Spinal cord (tissue), 9 donors: ENCODE measurements at regions not wholly inside any gene's neighbourhood (a gene's known extent, or its start where the extent isn't known, plus 50 kb on each side); places are given as distances from the start of the nearest gene placed in this dataset.

Source experiments
- DNase-seq, 6 donors: peaks; one replicate each; pipeline versions ENCODE4 v3.0.0 to v3.0.0-alpha.2; 2013 to 2015; ENCODE audit warnings: low spot score in 6 of 6, low read depth in 4 of 6
- H3K27ac ChIP-seq: one replicate; pipeline ENCODE4 v1.5.1; 2013; ENCODE audit warnings: low read depth, low read length, control low read depth
- H3K27me3 ChIP-seq: one replicate; pipeline ENCODE4 v1.6.1; 2013; ENCODE audit warnings: low read length; ENCODE audit not compliant: control insufficient read depth, insufficient read depth
- H3K36me3 ChIP-seq: one replicate; pipeline ENCODE4 v1.6.1; 2013; ENCODE audit warnings: low read length; ENCODE audit not compliant: control insufficient read depth, insufficient read depth
- H3K4me1 ChIP-seq: one replicate; pipeline ENCODE4 v1.6.1; 2013; ENCODE audit warnings: low read length; ENCODE audit not compliant: control insufficient read depth, insufficient read depth
- H3K4me3 ChIP-seq: one replicate; pipeline ENCODE4 v1.5.1; 2013; ENCODE audit warnings: low read depth, low read length, control low read depth
- H3K9me3 ChIP-seq: one replicate; pipeline ENCODE4 v1.6.1; 2013; ENCODE audit warnings: low read length; ENCODE audit not compliant: control insufficient read depth, insufficient read depth
- WGBS: methylation state at CpG from one replicate; pipeline ENCODE4 v1.1.5; 2013; ENCODE audit warnings: missing lambda C conversion rate; ENCODE audit not compliant: insufficient coverage; 5-methylcytosine and 5-hydroxymethylcytosine counted together
- donor health status: healthy.

DNA sequence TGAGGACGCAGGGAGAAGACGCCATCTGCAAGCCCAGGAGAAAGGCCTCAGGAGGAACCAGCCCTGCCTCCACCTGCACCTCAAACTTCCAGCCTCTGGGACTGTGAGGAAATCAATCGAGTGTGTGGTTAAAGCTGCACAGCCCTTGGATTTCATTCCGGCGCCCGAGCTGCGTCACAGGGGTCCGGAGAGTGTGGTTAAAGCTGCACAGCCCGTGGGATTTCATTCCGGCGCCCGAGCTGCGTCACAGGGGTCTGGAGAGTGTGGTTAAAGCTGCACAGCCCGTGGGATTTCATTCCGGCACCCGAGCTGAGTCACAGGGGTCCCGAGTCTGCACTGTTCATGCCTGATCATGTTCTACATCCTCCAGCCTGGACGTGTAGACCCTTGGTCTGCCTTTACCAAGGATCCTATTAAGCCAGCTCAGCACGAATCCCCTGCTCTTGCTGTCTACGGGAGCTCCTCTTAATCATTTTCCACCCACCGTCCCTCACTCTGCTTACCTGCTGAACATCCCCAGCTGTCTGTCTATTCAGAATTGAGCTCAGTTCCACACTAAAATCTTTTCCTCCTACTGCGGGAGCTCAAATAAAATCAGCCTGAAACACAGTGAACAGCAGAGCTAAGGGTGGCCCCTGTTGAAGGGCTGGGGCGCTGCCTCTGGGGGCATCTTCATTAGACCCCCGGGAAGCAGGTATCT, 73.0 kb upstream of the OLFM1 start:
- Histone ChIP-seq H3K4me3 (no peak overlapping the region), H3K27me3 (no peaks in the 10 kb centered on the region), H3K27ac (no peak overlapping the region), H3K36me3 (no peaks in the 10 kb centered on the region), H3K9me3 (no peaks in the 10 kb centered on the region), H3K4me1 (peaks cover 11% of the 10 kb centered on the region)
- no peak for DNase-seq
- 93% methylated on average over 22 of the region's 24 CpGs for WGBS

DNA sequence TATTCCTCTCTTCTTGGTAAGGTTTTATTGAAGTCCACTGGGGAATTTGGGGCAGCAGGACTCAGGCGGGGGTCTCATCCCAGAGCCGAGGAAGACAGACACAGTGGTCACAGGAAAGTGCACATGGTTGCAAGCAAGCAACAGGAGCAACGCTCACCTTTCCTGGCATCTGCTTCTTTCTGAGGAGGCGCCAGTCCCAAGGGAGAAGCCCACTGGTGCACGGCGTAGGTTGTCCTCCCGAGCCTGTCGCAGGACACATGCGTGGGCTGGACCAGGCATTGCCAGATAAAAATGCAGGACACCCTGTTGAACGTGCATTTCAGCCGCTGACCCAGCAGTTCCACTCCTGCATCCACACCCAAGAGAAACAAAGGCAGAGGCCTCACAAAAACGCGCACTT, 72.4 kb upstream of the OLFM1 start:
- no peaks in the 10 kb centered on the region for H3K27me3 ChIP-seq
- no peaks in the 10 kb centered on the region for H3K36me3 ChIP-seq
- peaks cover 11% of the 10 kb centered on the region for H3K4me1 ChIP-seq
- H3K9me3 ChIP-seq, result no peaks in the 10 kb centered on the region
- 83% methylated on average over 13 of the region's 13 CpGs for WGBS
- no peak overlapping the region for H3K4me3 ChIP-seq
- H3K27ac ChIP-seq, result no peak overlapping the region
- no peak for DNase-seq

DNA sequence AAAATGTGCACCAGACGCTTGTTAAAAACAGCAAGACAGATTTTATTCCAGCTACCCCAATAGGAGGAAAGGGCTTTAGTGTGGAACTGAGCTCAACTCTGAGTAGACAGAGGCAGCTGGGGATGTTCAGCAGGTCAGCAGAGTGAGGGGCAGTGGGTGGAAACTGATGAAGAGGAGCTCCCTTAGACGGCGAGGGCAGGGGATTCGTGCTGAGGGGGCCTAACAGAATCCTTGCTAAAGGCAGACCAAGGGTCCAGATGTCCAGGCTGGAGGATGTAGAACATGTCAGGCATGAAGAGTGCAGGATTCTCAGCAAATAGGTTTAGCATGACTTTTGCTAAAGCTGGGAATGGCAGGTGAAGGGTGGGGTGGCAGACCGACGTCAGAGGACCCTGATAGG, 71.9 kb upstream of the OLFM1 start:
- 71% methylated on average over 5 of the region's 6 CpGs for WGBS
- no peak for DNase-seq
- Histone ChIP-seq H3K4me3 (no peak overlapping the region), H3K4me1 (peaks cover 11% of the 10 kb centered on the region), H3K36me3 (no peaks in the 10 kb centered on the region), H3K9me3 (no peaks in the 10 kb centered on the region), H3K27ac (no peak overlapping the region), H3K27me3 (no peaks in the 10 kb centered on the region)

GRCh38 chr9:135016037-135016640, 71.3 kb upstream of the OLFM1 start:
- H3K27ac ChIP-seq, result no peak overlapping the region
- WGBS, result 79% methylated on average over 8 of the region's 14 CpGs
- H3K36me3 ChIP-seq, result no peaks in the 10 kb centered on the region
- no peaks in the 10 kb centered on the region for H3K9me3 ChIP-seq
- H3K27me3 ChIP-seq, result no peaks in the 10 kb centered on the region
- peak in 1 of 6 donors; percentile 58 for DNase-seq
- no peak overlapping the region for H3K4me3 ChIP-seq
- H3K4me1 ChIP-seq, result peaks cover 11% of the 10 kb centered on the region

DNA sequence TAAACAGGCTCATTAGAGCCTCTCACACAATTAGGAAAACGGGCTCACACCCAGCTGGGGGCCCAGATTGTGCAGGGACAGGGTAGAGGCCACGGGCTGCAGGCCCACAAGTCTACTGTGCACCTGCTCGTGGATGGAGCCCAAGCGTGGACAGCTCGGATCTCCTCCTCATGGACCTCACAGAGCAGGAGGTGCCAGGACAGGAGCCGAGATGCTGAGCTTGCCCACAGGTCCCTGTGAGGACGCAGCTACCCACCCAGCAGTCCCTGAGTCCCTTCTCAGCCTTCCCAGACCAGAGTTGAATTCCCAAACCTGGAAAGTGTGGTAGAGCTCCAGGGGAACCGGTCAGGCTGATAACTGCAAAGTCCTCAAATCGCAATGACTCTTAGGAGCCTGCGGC, 70.6 kb upstream of the OLFM1 start:
- WGBS, result 81% methylated on average over 10 of the region's 10 CpGs
- no peak overlapping the region for H3K4me3 ChIP-seq

GRCh38 chr9:135017899-135018298, 69.6 kb upstream of the OLFM1 start:
- Histone ChIP-seq H3K4me1 (peaks cover 24% of the 10 kb centered on the region), H3K27me3 (no peaks in the 10 kb centered on the region), H3K9me3 (no peaks in the 10 kb centered on the region), H3K27ac (no peak overlapping the region), H3K4me3 (no peak overlapping the region), H3K36me3 (no peaks in the 10 kb centered on the region)
- DNase-seq, result no peak
- WGBS, result 87% methylated on average over 2 of the region's 4 CpGs

More for the DNA sequence above, 70.6 kb upstream of the OLFM1 start:
- DNase-seq, result no peak
- H3K9me3 ChIP-seq, result no peaks in the 10 kb centered on the region
- no peaks in the 10 kb centered on the region for H3K36me3 ChIP-seq
- no peaks in the 10 kb centered on the region for H3K27me3 ChIP-seq
- H3K4me1 ChIP-seq, result peaks cover 15% of the 10 kb centered on the region
- H3K27ac ChIP-seq, result no peak overlapping the region

- Histone ChIP-seq H3K4me1 (peaks cover 28% of the 10 kb centered on the region), H3K9me3 (no peaks in the 10 kb centered on the region), H3K4me3 (no peak overlapping the region), H3K27ac (no peak overlapping the region), H3K27me3 (no peaks in the 10 kb centered on the region), H3K36me3 (no peaks in the 10 kb centered on the region)
- DNase-seq, result no peak
- WGBS, result 91% methylated on average over 13 of the region's 13 CpGs
Observed at GRCh38 chr9:135018306-135018915, 69.1 kb upstream of the OLFM1 start.

- Histone ChIP-seq H3K27me3 (peaks cover 2% of the 10 kb centered on the region), H3K36me3 (no peaks in the 10 kb centered on the region), H3K27ac (no peak overlapping the region), H3K4me1 (peaks cover 32% of the 10 kb centered on the region), H3K9me3 (no peaks in the 10 kb centered on the region), H3K4me3 (no peak overlapping the region)
- 93% methylated on average over 5 of the region's 5 CpGs for WGBS
- DNase-seq, result no peak
Observed at GRCh38 chr9:135019224-135019623, 68.2 kb upstream of the OLFM1 start.

DNA sequence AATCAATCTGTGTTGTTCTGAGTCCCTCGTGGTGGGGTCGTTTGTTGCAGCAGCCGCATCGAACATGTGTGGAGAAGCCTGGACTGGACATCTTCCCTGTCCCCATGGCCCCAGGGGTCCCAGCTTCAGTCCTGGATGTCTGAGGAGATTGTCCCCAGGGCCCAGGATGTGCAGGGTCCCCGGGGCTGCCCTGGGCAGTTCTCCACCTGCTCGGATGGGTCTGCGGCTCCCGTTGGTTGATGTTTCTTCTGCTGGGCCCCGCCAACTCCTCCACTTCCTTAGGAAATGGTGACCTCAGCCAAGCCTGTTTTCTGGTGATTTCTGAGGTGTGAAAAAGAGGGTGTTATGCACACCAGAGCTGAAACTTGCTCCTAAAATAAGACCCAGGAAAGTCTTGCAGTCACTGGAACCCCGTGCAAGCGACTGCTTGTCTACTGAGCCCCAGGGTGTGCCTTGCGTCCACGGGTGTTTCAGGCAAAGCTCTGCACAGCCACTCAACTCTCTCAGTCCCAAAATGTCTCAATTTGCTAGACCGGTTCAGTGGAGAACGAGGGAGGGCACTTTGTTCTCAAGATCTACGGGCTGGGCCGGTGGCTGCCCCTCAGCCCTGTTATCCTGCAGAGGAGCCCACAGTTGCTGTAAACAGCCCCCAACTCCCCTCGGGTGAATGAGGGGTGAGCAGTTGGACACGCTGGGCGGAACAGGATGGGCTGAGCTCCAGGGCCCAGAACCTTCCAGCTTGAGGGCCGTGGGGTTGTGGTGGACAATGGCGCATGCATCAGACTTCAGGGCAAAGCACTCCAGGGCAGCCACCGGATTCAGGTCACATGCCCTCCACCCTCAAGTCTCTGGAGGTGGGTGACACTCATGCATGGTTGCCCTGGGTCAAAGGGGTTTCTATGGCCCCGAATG, 66.7 kb upstream of the OLFM1 start:
- no peaks in the 10 kb centered on the region for H3K36me3 ChIP-seq
- DNase-seq, result no peak
- 88% methylated on average over 22 of the region's 24 CpGs for WGBS
- H3K27me3 ChIP-seq, result peaks cover 2% of the 10 kb centered on the region
- peaks cover 25% of the 10 kb centered on the region for H3K4me1 ChIP-seq
- no peak overlapping the region for H3K4me3 ChIP-seq
- no peaks in the 10 kb centered on the region for H3K9me3 ChIP-seq
- no peak overlapping the region for H3K27ac ChIP-seq
